WI38 (cell line): ENCODE measurements at regions not wholly inside any gene's neighbourhood (a gene's known extent, or its start where the extent isn't known, plus 50 kb on each side); places are given as distances from the start of the nearest gene placed in this dataset.

ENCODE experiments used
- H3K4me3 ChIP-seq: 2 replicates; pipeline ENCODE4 v1.5.1; 2011; ENCODE audit warnings: low read depth, mild to moderate bottlenecking, control low read depth, low read length
- TF ChIP-seq, protein P1 (sequence below): IDR thresholded peaks from 2 replicates; pipeline ENCODE4 v1.5.1; 2012; ENCODE audit warnings: low read depth, mild to moderate bottlenecking, control low read depth, low read length

DNA sequence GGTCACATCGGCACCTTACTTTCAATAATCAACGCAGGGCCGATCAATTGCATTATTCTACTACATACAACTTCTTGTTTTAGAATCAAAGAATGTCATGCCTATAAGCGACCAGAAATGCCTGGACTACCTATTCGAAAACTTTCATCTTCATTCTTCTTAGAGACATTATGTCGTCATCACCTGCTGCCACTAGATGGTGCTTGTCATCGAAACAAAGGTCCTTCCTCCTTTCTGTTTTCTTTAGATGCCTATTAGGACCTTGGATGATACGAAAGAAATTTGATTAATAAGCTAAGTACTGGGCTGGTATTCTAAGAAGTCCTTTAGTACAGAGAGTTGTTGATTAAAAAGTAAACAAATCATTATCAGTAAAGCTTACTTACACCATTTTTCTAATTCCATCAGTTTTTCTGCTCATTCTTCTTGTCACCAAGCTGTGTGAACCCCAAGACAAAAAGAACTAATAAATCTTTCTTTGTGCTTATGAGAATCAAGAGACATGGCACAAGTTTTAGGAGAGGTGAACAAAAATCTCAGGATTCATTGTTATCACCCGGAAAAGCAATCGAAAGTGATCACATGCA is 154.5 kb upstream of the SLC4A4 start:
- no peak overlapping the region for H3K4me3 ChIP-seq
- TF ChIP-seq, protein P1, sequence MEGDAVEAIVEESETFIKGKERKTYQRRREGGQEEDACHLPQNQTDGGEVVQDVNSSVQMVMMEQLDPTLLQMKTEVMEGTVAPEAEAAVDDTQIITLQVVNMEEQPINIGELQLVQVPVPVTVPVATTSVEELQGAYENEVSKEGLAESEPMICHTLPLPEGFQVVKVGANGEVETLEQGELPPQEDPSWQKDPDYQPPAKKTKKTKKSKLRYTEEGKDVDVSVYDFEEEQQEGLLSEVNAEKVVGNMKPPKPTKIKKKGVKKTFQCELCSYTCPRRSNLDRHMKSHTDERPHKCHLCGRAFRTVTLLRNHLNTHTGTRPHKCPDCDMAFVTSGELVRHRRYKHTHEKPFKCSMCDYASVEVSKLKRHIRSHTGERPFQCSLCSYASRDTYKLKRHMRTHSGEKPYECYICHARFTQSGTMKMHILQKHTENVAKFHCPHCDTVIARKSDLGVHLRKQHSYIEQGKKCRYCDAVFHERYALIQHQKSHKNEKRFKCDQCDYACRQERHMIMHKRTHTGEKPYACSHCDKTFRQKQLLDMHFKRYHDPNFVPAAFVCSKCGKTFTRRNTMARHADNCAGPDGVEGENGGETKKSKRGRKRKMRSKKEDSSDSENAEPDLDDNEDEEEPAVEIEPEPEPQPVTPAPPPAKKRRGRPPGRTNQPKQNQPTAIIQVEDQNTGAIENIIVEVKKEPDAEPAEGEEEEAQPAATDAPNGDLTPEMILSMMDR, result peak; percentile 59

DNA sequence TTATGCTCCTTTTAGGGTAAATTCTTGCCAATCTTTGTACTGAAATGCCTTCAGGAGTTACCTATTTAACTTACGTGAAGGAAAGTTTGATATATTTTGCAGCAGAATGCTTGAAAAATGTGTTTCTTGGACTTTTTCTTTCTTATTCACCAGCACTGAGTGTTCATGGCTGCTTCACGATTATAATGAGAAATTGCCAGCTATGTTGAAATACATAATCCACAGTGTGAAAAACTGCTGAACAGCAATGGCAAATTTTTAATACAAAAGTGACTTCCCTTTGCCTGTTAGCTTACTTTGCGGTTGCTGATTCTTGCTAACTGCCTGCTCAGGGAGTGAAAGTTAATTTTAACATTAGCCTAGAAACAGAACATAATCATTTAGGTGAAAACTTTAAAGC is 153.8 kb upstream of the SLC4A4 start:
- H3K4me3 ChIP-seq, result no peak overlapping the region

DNA sequence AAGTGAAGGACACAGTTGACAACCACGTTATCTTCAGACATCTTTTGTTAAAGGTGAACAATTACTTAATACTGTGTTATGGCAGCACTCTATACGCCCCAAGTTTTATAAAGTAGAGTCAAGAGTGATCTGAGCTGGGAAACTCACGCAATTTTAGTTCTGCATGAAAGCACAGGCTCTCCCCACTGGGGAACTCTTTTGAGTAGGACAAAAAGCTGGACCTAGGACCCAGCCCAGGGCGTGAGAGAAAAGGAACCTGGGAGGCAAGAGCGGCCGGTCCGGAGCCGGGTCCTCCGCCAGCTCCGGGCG is 152.6 kb upstream of the SLC4A4 start:
- peak overlapping the region; percentile 79 for H3K4me3 ChIP-seq
- TF ChIP-seq, protein P1, result no peak

More for the DNA sequence above, 153.8 kb upstream of the SLC4A4 start:
- TF ChIP-seq, protein P1, result no peak

DNA sequence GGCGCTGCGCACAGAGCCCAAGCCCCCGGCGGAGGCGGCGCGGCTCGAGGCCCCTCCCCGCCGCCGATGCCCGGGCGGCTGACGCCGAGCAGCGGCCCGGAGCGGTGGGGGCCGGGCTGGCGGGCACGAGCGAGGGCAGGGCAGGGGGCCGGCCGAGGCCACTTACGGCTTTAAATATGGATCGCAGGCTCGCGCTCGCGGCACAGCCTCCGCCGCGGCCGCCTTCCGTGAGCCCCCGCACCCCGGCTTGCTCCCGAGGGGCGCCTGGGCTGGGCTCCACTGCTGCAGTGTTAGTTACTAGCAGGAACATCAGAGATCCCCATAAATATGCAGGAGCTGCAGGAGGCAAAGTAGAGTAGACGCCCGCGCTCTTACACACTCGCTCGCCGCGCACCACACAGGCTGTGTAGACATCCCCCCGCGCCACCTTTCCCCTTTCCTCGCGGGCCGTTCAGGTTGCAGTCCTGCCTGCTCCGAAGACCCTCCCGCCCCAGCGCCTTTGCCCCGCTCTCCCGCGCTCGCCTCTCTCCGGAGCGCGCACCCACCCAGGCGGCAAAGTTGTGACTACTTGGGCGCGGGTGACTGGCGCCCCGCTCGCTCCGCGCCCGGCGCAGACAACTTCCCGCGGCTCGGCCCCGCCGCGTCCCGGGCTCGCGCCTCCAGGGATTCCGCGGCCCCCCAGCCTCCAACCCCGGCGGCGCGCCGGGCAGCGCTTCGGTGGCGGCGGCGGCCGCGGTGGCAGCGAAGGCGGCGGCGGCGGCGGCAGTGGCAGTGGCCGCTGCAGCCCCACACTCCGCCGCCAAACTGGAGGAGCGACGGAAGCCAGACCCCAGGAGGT is 152.0 kb upstream of the SLC4A4 start:
- H3K4me3 ChIP-seq, result peak overlapping the region; percentile 79
- TF ChIP-seq, protein P1, result no peak

DNA sequence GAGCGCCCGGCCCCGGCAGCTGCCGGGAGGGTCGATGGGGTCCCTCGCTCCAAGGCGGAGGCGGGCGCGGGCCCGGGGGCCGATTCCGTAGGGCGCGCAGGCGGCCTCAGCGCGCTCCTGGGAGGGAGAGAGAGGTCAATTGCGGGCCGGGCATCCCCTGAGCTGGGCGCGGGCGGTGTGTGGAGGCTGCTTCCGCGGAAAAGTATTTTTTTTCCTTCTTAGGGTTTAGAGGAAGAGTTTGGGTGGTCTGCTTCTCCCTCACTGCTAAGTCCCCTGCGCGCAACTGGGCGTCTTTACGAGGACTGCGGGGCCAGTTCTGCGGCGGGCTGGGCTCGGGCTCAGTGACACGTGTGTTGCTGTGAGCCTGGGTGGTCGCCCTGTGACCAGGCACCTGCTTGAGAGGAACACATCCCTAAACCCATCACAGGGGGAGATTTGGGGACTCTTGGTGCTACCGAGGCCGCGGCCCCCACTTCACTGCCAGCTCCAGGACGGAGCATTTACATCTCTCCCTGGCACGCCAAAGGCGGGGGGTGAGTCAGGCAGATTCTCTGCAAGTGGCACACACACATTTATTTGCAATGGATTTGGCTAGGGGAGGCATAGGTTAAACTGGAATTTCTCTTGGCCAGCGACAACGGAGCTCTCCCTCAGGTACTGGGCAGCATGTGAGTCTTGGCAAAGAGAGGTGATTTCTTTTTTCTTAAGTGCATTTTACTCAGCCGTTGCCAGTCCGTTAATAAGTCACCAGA is 151.2 kb upstream of the SLC4A4 start:
- TF ChIP-seq, protein P1, result no peak
- H3K4me3 ChIP-seq, result peak overlapping the region; percentile 79

DNA sequence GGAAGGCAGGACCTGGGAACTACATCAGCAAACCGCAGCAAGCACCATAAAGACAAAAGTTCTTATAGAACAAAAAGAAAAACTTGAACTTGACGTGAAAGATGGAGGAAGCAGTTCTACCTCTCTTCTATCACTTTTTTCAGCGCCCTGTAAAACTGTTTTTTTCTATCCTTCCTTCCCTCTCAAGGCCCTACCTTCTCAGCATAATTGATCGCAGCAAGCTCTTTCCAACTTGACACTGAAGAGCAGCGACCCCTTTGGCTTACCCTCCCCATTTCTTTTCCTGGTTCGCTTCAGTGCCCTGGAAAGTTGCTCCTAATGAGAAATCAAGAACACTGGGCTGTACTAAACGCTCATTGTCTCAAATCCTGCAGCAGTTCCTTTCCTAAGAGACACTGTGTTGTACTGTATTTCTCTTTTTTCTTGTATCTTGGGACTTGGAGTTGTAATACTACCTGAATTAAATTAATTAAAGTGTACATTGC is 150.6 kb upstream of the SLC4A4 start:
- TF ChIP-seq, protein P1, result no peak
- H3K4me3 ChIP-seq, result peak overlapping the region; percentile 79

DNA sequence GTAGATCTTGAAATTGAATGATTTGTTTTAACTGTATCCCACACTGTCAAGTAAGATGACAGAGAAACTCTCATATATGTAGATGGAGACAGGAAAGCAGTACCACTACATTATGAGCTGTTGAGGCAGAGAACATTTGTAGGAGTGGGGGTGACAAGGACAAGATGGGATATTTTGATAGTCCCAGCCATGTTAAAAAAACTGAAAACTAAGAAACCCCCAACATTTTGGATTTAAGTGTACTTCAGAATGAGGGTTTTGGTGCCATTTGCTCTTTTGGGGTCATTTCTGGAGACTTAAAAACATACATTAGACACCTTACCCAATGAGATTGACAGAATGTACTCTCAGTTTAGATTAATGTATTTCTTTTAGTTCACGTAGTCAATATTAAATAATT is 149.9 kb upstream of the SLC4A4 start:
- peak overlapping the region; percentile 79 for H3K4me3 ChIP-seq
- TF ChIP-seq, protein P1, result no peak
